Gastrocnemius medialis (tissue), 4 donors: ENCODE measurements at regions not wholly inside any gene's neighbourhood (a gene's known extent, or its start where the extent isn't known, plus 50 kb on each side); places are given as distances from the start of the nearest gene placed in this dataset.
"Not testable (repeated sequence)": the region's sequence is repeated elsewhere in the genome, so short reads cannot be mapped to it uniquely, and the experiment has no call there.

Experiments used
- CTCF ChIP-seq, 5 experiments: fragments of 450-650 bp in 3 of 5; fragments of 200-600 bp in 2 of 5; sonication (generic) in 2 of 5; IDR thresholded peaks in 4 of 5; conservative IDR thresholded peaks in 1 of 5; 1 replicate in 4 of 5; 2 replicates in 1 of 5; pipeline ENCODE4 v1.5.1; 2016 to 2019; ENCODE audit warnings: antibody characterized with exemption in 5 of 5, mild to moderate bottlenecking in 3 of 5, moderate library complexity in 3 of 5
- POLR2A ChIP-seq, 2 donors: fragments of 450-650 bp; IDR thresholded peaks; one replicate each; pipeline ENCODE4 v1.6.1; 2017; ENCODE audit warnings: antibody characterized with exemption in 2 of 2, mild to moderate bottlenecking in 2 of 2, moderate library complexity in 2 of 2

GRCh38 chr13:24622481-24623148 lies 57.6 kb upstream of the ATP12A start:
- TF ChIP-seq CTCF (IDR thresholded peaks at IDR 0.05 in 4 of 5, conservative IDR thresholded peaks at IDR 0.05 in 1 of 5); POLR2A (IDR thresholded peaks at IDR 0.05): not testable (repeated sequence)
